GM23338 (cell line): ENCODE measurements at regions not wholly inside any gene's neighbourhood (a gene's known extent, or its start where the extent isn't known, plus 50 kb on each side); places are given as distances from the start of the nearest gene placed in this dataset.

ENCODE experiments used
- CREB1 ChIP-seq: fragments of 250-450 bp; sonication (Bioruptor Pico); IDR thresholded peaks from 2 replicates; pipeline ENCODE4 v1.5.0; 2020; ENCODE audit warnings: low read depth, mild to moderate bottlenecking, moderate library complexity
- CTCF ChIP-seq, 2 experiments: fragments of 200-600 bp in 1 of 2; sonication (generic) in 1 of 2; conservative IDR thresholded peaks; 2 replicates each; pipeline versions ENCODE4 v1.5.1 to v1.6.1; 2016 to 2017; ENCODE audit warnings: antibody characterized with exemption in 2 of 2, low read depth in 2 of 2, mild to moderate bottlenecking in 2 of 2, moderate library complexity in 1 of 2
- EZH2 ChIP-seq: fragments of 200-600 bp; sonication (generic); IDR thresholded peaks from one replicate; pipeline ENCODE4 v1.8.0; 2017; ENCODE audit warnings: antibody characterized with exemption, mild to moderate bottlenecking, low read depth; ENCODE audit not compliant: unreplicated experiment
- EZH2phosphoT487 ChIP-seq: fragments of 200-600 bp; sonication (generic); IDR thresholded peaks from one replicate; pipeline ENCODE4 v1.8.1; 2018; ENCODE audit warnings: antibody characterized with exemption; ENCODE audit not compliant: unreplicated experiment
- POLR2AphosphoS5 ChIP-seq: IDR thresholded peaks from 2 replicates; pipeline ENCODE4 v1.6.1; 2016; ENCODE audit warnings: antibody characterized with exemption, low read depth
- ZNF114 ChIP-seq: fragments of 250-450 bp; sonication (Bioruptor Pico); IDR thresholded peaks from 2 replicates; pipeline ENCODE4 v1.5.0; 2020; ENCODE audit warnings: mild to moderate bottlenecking, moderate library complexity
- ZNF331 ChIP-seq: fragments of 250-450 bp; sonication (Bioruptor Pico); IDR thresholded peaks from 2 replicates; pipeline ENCODE4 v1.5.0; 2020; ENCODE audit warnings: low read depth, mild to moderate bottlenecking, moderate library complexity
- TF ChIP-seq, protein P1 (sequence below): IDR thresholded peaks from one replicate; pipeline ENCODE4 v1.6.1; 2018; ENCODE audit warnings: antibody characterized with exemption; ENCODE audit not compliant: unreplicated experiment
- TF ChIP-seq, protein P2 (sequence below): IDR thresholded peaks from 2 replicates; pipeline ENCODE4 v1.6.1; 2016; ENCODE audit warnings: antibody characterized with exemption

DNA sequence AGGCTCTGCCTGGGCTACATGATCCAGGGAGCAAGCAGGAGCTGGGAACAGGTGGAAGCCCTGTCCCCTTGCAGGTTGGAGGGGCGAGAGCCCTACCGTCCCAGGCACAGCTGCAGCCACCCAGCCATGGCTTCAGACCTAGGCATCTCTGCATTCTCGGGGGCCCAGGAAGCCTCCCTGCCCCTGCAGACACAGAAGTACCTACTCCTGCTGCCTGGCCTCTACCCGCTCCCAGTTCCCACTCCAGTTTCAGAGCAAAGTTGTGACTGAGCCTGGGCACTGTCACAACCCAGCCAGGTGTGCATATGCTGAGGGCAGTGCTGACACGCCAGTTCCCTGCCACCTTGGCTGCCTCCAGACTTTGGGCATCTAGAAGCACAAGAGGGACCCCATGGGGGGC lies 645.9 kb downstream of the HTR1B start:
- TF ChIP-seq CTCF (conservative IDR thresholded peaks at IDR 0.05; ENCODE audit: low read depth in 2 of 2) = no peak
- no peak for TF ChIP-seq EZH2
- no peak for TF ChIP-seq POLR2AphosphoS5
- TF ChIP-seq ZNF114 = no peak
- TF ChIP-seq, protein P1, sequence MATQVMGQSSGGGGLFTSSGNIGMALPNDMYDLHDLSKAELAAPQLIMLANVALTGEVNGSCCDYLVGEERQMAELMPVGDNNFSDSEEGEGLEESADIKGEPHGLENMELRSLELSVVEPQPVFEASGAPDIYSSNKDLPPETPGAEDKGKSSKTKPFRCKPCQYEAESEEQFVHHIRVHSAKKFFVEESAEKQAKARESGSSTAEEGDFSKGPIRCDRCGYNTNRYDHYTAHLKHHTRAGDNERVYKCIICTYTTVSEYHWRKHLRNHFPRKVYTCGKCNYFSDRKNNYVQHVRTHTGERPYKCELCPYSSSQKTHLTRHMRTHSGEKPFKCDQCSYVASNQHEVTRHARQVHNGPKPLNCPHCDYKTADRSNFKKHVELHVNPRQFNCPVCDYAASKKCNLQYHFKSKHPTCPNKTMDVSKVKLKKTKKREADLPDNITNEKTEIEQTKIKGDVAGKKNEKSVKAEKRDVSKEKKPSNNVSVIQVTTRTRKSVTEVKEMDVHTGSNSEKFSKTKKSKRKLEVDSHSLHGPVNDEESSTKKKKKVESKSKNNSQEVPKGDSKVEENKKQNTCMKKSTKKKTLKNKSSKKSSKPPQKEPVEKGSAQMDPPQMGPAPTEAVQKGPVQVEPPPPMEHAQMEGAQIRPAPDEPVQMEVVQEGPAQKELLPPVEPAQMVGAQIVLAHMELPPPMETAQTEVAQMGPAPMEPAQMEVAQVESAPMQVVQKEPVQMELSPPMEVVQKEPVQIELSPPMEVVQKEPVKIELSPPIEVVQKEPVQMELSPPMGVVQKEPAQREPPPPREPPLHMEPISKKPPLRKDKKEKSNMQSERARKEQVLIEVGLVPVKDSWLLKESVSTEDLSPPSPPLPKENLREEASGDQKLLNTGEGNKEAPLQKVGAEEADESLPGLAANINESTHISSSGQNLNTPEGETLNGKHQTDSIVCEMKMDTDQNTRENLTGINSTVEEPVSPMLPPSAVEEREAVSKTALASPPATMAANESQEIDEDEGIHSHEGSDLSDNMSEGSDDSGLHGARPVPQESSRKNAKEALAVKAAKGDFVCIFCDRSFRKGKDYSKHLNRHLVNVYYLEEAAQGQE = no peak
- no peak for TF ChIP-seq EZH2phosphoT487
- no peak for TF ChIP-seq CREB1 (CRISPR knock-in tag)
- no peak for TF ChIP-seq ZNF331 (CRISPR knock-in tag)
- TF ChIP-seq, protein P2, sequence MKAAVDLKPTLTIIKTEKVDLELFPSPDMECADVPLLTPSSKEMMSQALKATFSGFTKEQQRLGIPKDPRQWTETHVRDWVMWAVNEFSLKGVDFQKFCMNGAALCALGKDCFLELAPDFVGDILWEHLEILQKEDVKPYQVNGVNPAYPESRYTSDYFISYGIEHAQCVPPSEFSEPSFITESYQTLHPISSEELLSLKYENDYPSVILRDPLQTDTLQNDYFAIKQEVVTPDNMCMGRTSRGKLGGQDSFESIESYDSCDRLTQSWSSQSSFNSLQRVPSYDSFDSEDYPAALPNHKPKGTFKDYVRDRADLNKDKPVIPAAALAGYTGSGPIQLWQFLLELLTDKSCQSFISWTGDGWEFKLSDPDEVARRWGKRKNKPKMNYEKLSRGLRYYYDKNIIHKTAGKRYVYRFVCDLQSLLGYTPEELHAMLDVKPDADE = no peak
